ENCODE measurements at regions not wholly inside any gene's neighbourhood (a gene's known extent, or its start where the extent isn't known, plus 50 kb on each side); places are given as distances from the start of the nearest gene placed in this dataset.

DNA sequence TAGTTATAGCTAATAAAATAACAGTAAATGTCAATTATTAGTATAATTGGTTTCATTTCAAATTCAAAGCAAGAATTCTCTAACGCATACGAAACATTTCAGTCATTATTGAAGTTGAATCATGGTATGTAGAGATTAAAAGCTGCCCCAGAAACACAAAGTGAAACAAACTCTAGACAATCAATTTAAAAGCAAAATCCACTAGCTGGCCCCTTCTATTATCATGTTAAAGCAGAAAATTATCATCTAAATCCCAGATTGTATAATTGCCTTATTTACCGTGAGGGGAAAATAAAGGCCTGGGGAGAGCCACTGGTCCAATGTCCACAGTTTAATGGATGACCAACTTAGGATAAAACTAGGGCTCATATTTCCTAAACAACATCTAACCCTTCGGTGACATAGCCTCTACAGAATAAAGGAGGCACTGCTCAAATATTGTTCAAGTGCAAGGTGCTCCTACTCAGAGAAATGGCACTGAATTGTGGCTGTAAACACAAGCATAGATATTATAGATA is 110.9 kb upstream of the THRB start:
- no peak for TF ChIP-seq CTCF (IDR thresholded peaks at IDR 0.05; ENCODE audit: low read depth, low read length)
- no peak for TF ChIP-seq MYC (IDR thresholded peaks at IDR 0.05; ENCODE audit: low read depth, low read length)
- no peak for TF ChIP-seq POLR2A (IDR thresholded peaks at IDR 0.05; ENCODE audit: extremely low read depth, insufficient read length)

All from NB4 (cell line).